GM13977 (cell line): ENCODE measurements at regions not wholly inside any gene's neighbourhood (a gene's known extent, or its start where the extent isn't known, plus 50 kb on each side); places are given as distances from the start of the nearest gene placed in this dataset.

Experiments used
- DNase-seq: peaks from one replicate; pipeline ENCODE4 v3.0.0; 2012; ENCODE audit warnings: low spot score
- CTCF ChIP-seq: IDR thresholded peaks from 2 replicates; pipeline ENCODE4 v1.5.1; 2012; ENCODE audit warnings: mild to moderate bottlenecking, control low read depth; ENCODE audit not compliant: insufficient read depth; ENCODE audit errors: extremely low read depth, missing control alignments
- in situ Hi-C: fragments of 300-500 bp; cut with MboI; formaldehyde crosslinking; loops from one replicate; pipeline ENCODE4 v1.12.0; 2022; ENCODE audit warnings: low sequenced_read_pairs, low pct_unique_long_range_greater_than_20kb, mixed read lengths, inconsistent platforms; ENCODE audit not compliant: unreplicated experiment

DNA sequence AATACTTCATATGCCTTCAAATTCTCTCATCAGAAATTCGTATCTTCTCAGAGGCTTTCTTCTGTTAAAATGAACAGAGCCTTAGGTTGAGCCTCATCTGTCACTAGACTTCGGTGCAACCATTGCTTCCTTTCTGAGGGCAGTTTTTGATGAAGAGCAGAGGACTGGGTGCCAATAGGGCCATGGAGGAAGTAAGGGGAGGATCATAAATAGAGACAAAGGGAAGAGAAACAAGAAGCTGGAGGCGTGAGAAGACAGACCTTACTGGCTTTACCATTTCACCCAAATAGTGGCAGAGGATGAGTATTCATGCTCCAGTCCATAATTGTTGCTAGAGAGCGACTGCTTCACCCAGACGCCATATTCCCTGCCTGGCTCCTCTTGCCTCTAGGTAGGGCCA lies 215.6 kb upstream of the PKDCC start:
- in situ Hi-C loops: no loop called here
- DNase-seq: no peak
- TF ChIP-seq CTCF: no peak

DNA sequence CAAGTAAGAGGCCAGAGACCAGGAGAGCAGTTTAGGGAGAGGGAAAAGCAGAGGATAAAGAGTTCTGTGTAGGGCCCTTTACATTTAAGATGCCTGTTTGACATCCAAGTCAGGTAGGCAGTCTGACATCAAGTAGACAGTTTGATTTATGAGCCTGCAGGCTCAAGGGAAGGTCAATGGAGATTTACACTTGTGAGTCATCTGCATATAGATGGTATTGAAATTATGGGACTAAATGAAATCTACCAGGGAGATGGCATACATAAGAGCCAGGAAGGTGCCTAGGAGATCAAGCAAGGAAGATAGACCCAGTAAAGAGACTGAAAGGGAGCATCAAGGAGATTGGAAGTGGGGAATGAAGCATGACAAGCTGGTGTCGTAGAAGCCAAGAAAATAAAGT lies 212.4 kb upstream of the PKDCC start:
- in situ Hi-C loops: no loop called here
- TF ChIP-seq CTCF: no peak

DNA sequence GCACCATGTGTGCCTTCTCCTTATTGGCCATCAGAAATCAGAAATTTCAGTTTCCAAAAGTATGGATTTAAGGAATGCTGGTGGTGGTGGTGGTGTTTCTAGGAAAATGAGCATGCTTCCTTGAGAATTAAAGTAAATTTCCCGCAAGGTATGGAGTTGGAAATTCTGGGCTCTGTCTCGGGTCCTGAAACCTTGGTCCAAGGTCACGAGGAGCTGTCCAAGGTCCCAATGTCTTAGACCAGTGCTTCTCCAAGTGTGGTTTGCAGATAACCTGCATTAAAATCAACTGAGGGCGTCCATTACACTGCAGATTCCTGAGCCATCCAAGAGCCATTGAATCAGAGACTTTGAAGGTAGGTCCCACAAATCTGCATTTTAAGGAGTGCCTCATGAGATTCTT lies 210.9 kb upstream of the PKDCC start:
- in situ Hi-C loops: no loop called here
- TF ChIP-seq CTCF: no peak
- no peak for DNase-seq

More for the DNA sequence above, 212.4 kb upstream of the PKDCC start:
- no peak for DNase-seq

DNA sequence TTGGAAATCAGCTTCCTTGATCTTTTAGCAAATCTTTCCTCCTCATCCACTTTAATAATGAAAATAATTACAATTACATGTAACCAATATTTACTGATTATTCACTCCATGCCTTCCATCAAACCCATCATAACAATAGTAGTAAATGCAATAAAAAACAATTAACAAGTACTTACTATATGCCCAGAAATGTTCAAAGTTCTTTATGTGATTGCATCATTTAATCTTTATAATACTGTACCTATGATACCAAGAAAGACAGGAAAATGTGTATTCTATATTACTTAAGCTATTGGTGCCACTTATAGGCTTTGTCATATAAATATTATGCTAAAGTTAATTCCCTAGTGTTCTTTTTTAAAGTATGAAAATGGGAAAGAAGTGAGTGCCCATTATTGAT lies 210.2 kb upstream of the PKDCC start:
- in situ Hi-C loops: no loop called here
- no peak for DNase-seq
- no peak for TF ChIP-seq CTCF

DNA sequence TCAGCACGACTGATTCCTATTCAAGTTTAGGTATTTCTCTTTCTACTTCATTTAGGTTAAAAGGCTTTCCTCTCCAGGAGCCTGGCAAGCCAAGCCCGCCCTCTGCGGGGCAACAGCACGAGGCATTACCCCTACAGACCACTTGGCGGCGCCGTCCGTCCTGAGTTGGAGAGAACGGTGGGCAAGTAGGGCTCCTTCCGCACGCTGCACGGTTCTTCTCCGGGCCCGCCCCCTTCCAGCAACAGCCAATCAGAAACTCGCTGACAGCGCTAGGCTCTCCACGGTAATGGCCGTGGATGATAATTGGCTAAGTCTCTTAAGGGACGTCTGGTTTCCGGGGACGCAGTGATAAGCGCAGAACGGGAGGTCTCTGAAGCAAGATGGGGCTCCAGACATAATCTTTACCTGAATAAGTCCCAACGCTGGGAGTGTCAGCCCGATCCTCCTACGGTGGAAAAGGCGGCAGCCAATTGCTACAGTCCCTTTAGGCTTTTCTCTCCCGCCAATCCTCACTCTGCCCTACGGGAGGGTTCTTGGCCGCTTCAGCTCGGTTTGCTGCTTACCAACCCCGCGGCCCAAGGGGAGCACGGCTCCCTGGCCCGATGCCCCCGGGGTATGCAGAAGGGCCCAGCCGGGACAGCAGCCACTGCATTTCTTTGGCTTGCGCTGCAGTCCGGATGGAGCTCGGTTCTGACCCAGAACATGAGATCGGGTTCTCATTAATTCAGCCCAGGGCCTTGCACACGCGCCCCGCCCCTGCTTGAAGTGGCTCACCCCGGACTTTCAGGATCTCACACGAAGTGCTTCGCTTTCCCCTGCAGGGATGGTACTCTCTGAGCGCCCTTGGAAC lies 206.9 kb upstream of the PKDCC start:
- peak; percentile 98 for TF ChIP-seq CTCF
- DNase-seq: peak; percentile 89
- in situ Hi-C loops: no loop called here

- DNase-seq: no peak
- no peak for TF ChIP-seq CTCF
- in situ Hi-C loops: no loop called here
Measured at GRCh38 chr2:41846962-41847361, 200.9 kb upstream of the PKDCC start.
